Mesendoderm (in vitro differentiated cells): ENCODE measurements at regions not wholly inside any gene's neighbourhood (a gene's known extent, or its start where the extent isn't known, plus 50 kb on each side); places are given as distances from the start of the nearest gene placed in this dataset.
"Not testable (repeated sequence)": the region's sequence is repeated elsewhere in the genome, so short reads cannot be mapped to it uniquely, and the experiment has no call there.

ENCODE experiments used
- DNase-seq: peaks from one replicate; pipeline ENCODE4 v3.0.0; 2013
- H2AK5ac ChIP-seq: 2 replicates; pipeline ENCODE4 v1.6.1; 2013; ENCODE audit warnings: low read length, inconsistent platforms
- H2BK120ac ChIP-seq: 2 replicates; pipeline ENCODE4 v1.6.1; 2013; ENCODE audit warnings: low read depth, mild to moderate bottlenecking, low read length, moderate library complexity, mixed read lengths
- H2BK15ac ChIP-seq: replicated peaks from 2 replicates; pipeline ENCODE4 v1.6.1; 2013; ENCODE audit warnings: low read depth, mild to moderate bottlenecking, moderate library complexity
- H2BK5ac ChIP-seq: 2 replicates; pipeline ENCODE4 v1.6.1; 2013; ENCODE audit warnings: low read length, inconsistent platforms
- H3K18ac ChIP-seq: 2 replicates; pipeline ENCODE4 v1.6.1; 2013; ENCODE audit warnings: mild to moderate bottlenecking, low read length, mixed read lengths
- H3K23ac ChIP-seq: one replicate; pipeline ENCODE4 v1.6.1; 2013; ENCODE audit warnings: low read length
- H3K27ac ChIP-seq: 2 replicates; pipeline ENCODE4 v1.5.1; 2013; ENCODE audit warnings: low read depth, mild to moderate bottlenecking, inconsistent platforms, low read length, moderate library complexity
- H3K27me3 ChIP-seq: 2 replicates; pipeline ENCODE4 v1.6.1; 2013; ENCODE audit warnings: low read length, control low read depth, mild to moderate bottlenecking, inconsistent platforms; ENCODE audit not compliant: insufficient read depth, poor library complexity
- H3K36me3 ChIP-seq: 2 replicates; pipeline ENCODE4 v1.6.1; 2013; ENCODE audit warnings: low read length, inconsistent platforms; ENCODE audit not compliant: control insufficient read depth, insufficient read depth
- H3K4ac ChIP-seq: one replicate; pipeline ENCODE4 v1.6.1; 2013; ENCODE audit warnings: low read depth, mild to moderate bottlenecking, low read length, moderate library complexity
- H3K4me1 ChIP-seq: 2 replicates; pipeline ENCODE4 v1.6.1; 2013; ENCODE audit warnings: low read depth, low read length, inconsistent platforms; ENCODE audit not compliant: control insufficient read depth
- H3K4me2 ChIP-seq: 2 replicates; pipeline ENCODE4 v1.6.1; 2013; ENCODE audit warnings: low read length
- H3K4me3 ChIP-seq: 2 replicates; pipeline ENCODE4 v1.5.1; 2013; ENCODE audit warnings: mild to moderate bottlenecking, low read length
- H3K56ac ChIP-seq: one replicate; pipeline ENCODE4 v1.6.1; 2013; ENCODE audit warnings: low read length
- H3K79me1 ChIP-seq: 2 replicates; pipeline ENCODE4 v1.6.1; 2013; ENCODE audit warnings: low read length, inconsistent platforms
- H3K79me2 ChIP-seq: 2 replicates; pipeline ENCODE4 v1.6.1; 2013; ENCODE audit warnings: mild to moderate bottlenecking, low read length; ENCODE audit not compliant: control insufficient read depth, insufficient read depth
- H3K9ac ChIP-seq: 2 replicates; pipeline ENCODE4 v1.6.1; 2013; ENCODE audit warnings: low read length, inconsistent platforms
- H4K5ac ChIP-seq: one replicate; pipeline ENCODE4 v1.6.1; 2013; ENCODE audit warnings: low read length
- H4K8ac ChIP-seq: one replicate; pipeline ENCODE4 v1.6.1; 2013; ENCODE audit warnings: low read depth, mild to moderate bottlenecking, control low read depth, low read length, moderate library complexity
- WGBS: extraction: QIAGEN DNeasy Blood & Tissue Kit; methylation state at CpG from one replicate; pipeline ENCODE4 v1.1.7; 2013; ENCODE audit warnings: low lambda C conversion rate, missing lambda C conversion rate; ENCODE audit not compliant: insufficient coverage; ENCODE audit errors: extremely low coverage; 5-methylcytosine and 5-hydroxymethylcytosine counted together

- no peak overlapping the region for H2BK15ac ChIP-seq
- no peak overlapping the region for H3K9ac ChIP-seq
- no peak overlapping the region for H2AK5ac ChIP-seq
- H3K23ac ChIP-seq = no peak overlapping the region
- H3K4me2 ChIP-seq = no peak overlapping the region
- no peak overlapping the region for H2BK5ac ChIP-seq
- H4K5ac ChIP-seq = no peak overlapping the region
- H3K79me1 ChIP-seq = no peaks in the 10 kb centered on the region
- WGBS = no CpG with 5 or more reads among the region's 3 CpGs
- H3K36me3 ChIP-seq = no peaks in the 10 kb centered on the region
- no peak overlapping the region for H3K18ac ChIP-seq
- DNase-seq = no peak
- H2BK120ac ChIP-seq = no peak overlapping the region
- H3K27me3 ChIP-seq = no peaks in the 10 kb centered on the region
- no peaks in the 10 kb centered on the region for H3K4me1 ChIP-seq
- no peak overlapping the region for H3K4ac ChIP-seq
- no peak overlapping the region for H3K56ac ChIP-seq
- H3K79me2 ChIP-seq = no peaks in the 10 kb centered on the region
- no peak overlapping the region for H4K8ac ChIP-seq
- no peak overlapping the region for H3K27ac ChIP-seq
- no peak overlapping the region for H3K4me3 ChIP-seq
Observed at GRCh38 chr3:81197386-81197785, 564.1 kb downstream of the GBE1 start.

- Histone ChIP-seq H3K36me3 (no peaks in the 10 kb centered on the region), H3K27ac (no peak overlapping the region), H2BK5ac (no peak overlapping the region), H3K18ac (no peak overlapping the region), H3K4ac (no peak overlapping the region), H4K5ac (no peak overlapping the region), H3K56ac (no peak overlapping the region), H2BK120ac (no peak overlapping the region), H3K9ac (no peak overlapping the region), H2BK15ac (no peak overlapping the region), H4K8ac (no peak overlapping the region), H3K4me2 (no peak overlapping the region), H3K23ac (no peak overlapping the region), H2AK5ac (no peak overlapping the region), H3K79me1 (no peaks in the 10 kb centered on the region), H3K27me3 (no peaks in the 10 kb centered on the region), H3K4me3 (no peak overlapping the region), H3K4me1 (no peaks in the 10 kb centered on the region), H3K79me2 (no peaks in the 10 kb centered on the region)
- no peak for DNase-seq
- no CpG with 5 or more reads among the region's 1 CpG for WGBS
Observed at GRCh38 chr3:81195478-81195877, 566.0 kb downstream of the GBE1 start.

GRCh38 chr3:81186412-81186811 is 575.0 kb downstream of the GBE1 start:
- no peak overlapping the region for H3K9ac ChIP-seq
- H3K4ac ChIP-seq = no peak overlapping the region
- H3K36me3 ChIP-seq = no peaks in the 10 kb centered on the region
- H3K56ac ChIP-seq = no peak overlapping the region
- no peak overlapping the region for H3K4me3 ChIP-seq
- H3K27me3 ChIP-seq = no peaks in the 10 kb centered on the region
- H4K8ac ChIP-seq = no peak overlapping the region
- DNase-seq = no peak
- no peak overlapping the region for H2BK5ac ChIP-seq
- no peak overlapping the region for H3K23ac ChIP-seq
- H3K27ac ChIP-seq = no peak overlapping the region
- no peak overlapping the region for H2BK120ac ChIP-seq
- H3K79me1 ChIP-seq = no peaks in the 10 kb centered on the region
- no peak overlapping the region for H3K4me2 ChIP-seq
- no peaks in the 10 kb centered on the region for H3K4me1 ChIP-seq
- H4K5ac ChIP-seq = no peak overlapping the region
- H3K18ac ChIP-seq = no peak overlapping the region
- no peak overlapping the region for H2AK5ac ChIP-seq
- no peaks in the 10 kb centered on the region for H3K79me2 ChIP-seq
- no peak overlapping the region for H2BK15ac ChIP-seq

GRCh38 chr3:81182086-81182875 is 579.2 kb downstream of the GBE1 start:
- not testable (repeated sequence) for DNase-seq, H3K4me2 ChIP-seq, H3K79me2 ChIP-seq, H3K18ac ChIP-seq, H2BK120ac ChIP-seq, H3K4me3 ChIP-seq, H2AK5ac ChIP-seq, H3K9ac ChIP-seq, H3K4me1 ChIP-seq, H2BK15ac ChIP-seq, H3K23ac ChIP-seq, H3K56ac ChIP-seq, H4K5ac ChIP-seq, H3K27ac ChIP-seq, H3K4ac ChIP-seq, H3K27me3 ChIP-seq, H2BK5ac ChIP-seq, H4K8ac ChIP-seq, H3K36me3 ChIP-seq, H3K79me1 ChIP-seq
- no CpG with 5 or more reads among the region's 12 CpGs for WGBS

- no peaks in the 10 kb centered on the region for H3K4me1 ChIP-seq
- no peaks in the 10 kb centered on the region for H3K27me3 ChIP-seq
- WGBS = no CpG with 5 or more reads among the region's 4 CpGs
- no peak overlapping the region for H3K27ac ChIP-seq
- no peak overlapping the region for H3K56ac ChIP-seq
- H3K79me2 ChIP-seq = no peaks in the 10 kb centered on the region
- no peak overlapping the region for H3K4me2 ChIP-seq
- no peak overlapping the region for H2BK15ac ChIP-seq
- H3K4ac ChIP-seq = no peak overlapping the region
- DNase-seq = peak; percentile 65
- no peak overlapping the region for H3K18ac ChIP-seq
- no peak overlapping the region for H2BK5ac ChIP-seq
- no peak overlapping the region for H3K9ac ChIP-seq
- H4K5ac ChIP-seq = no peak overlapping the region
- no peaks in the 10 kb centered on the region for H3K36me3 ChIP-seq
- H2AK5ac ChIP-seq = no peak overlapping the region
- H3K4me3 ChIP-seq = no peak overlapping the region
- no peak overlapping the region for H2BK120ac ChIP-seq
- no peaks in the 10 kb centered on the region for H3K79me1 ChIP-seq
- H3K23ac ChIP-seq = no peak overlapping the region
- H4K8ac ChIP-seq = no peak overlapping the region
Observed at GRCh38 chr3:81173514-81173913, 587.9 kb downstream of the GBE1 start.

GRCh38 chr3:81170298-81170697 is 591.1 kb downstream of the GBE1 start:
- Histone ChIP-seq H2AK5ac (no peak overlapping the region), H4K8ac (no peak overlapping the region), H3K4me1 (no peaks in the 10 kb centered on the region), H3K9ac (no peak overlapping the region), H3K27ac (no peak overlapping the region), H2BK15ac (no peak overlapping the region), H3K4me2 (no peak overlapping the region), H3K79me2 (no peaks in the 10 kb centered on the region), H4K5ac (no peak overlapping the region), H3K23ac (no peak overlapping the region), H3K18ac (no peak overlapping the region), H3K4ac (no peak overlapping the region), H3K36me3 (no peaks in the 10 kb centered on the region), H2BK5ac (no peak overlapping the region), H3K79me1 (no peaks in the 10 kb centered on the region), H3K27me3 (no peaks in the 10 kb centered on the region), H2BK120ac (no peak overlapping the region), H3K56ac (no peak overlapping the region), H3K4me3 (no peak overlapping the region)
- DNase-seq = peak; percentile 88
